ENCODE measurements at regions not wholly inside any gene's neighbourhood (a gene's known extent, or its start where the extent isn't known, plus 50 kb on each side); places are given as distances from the start of the nearest gene placed in this dataset.

DNA sequence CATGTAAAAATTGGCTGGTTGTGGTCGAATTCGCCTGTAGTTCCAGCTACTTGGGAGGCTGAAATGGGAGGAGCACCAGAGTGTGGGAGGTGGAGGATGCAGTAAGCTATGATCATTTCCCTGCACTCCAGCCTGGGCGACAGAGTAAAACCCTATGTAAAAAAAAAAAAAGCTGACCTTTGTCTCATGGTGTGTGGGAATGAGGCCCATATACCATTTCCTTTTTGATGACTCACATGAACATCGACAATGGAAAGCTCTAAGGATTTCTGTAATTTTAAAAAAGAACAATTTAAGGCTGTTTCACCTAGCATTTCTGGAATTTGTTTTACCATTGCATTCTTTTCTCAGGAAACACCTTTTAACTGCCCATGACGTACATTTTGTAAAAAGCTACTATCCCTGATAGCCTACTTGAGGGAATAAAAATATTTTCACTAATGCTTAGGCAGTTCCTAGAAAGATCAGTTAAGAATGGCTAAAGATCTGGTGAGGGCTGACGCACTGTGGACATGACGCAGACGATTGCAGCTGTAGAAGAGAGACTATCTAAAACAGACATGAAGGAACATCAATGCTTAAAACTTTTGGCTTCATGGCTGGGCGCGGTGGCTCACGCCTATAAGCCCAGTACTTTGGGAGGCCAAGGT lies 400.6 kb upstream of the IGFBP3 start:
- TF ChIP-seq, protein P1, sequence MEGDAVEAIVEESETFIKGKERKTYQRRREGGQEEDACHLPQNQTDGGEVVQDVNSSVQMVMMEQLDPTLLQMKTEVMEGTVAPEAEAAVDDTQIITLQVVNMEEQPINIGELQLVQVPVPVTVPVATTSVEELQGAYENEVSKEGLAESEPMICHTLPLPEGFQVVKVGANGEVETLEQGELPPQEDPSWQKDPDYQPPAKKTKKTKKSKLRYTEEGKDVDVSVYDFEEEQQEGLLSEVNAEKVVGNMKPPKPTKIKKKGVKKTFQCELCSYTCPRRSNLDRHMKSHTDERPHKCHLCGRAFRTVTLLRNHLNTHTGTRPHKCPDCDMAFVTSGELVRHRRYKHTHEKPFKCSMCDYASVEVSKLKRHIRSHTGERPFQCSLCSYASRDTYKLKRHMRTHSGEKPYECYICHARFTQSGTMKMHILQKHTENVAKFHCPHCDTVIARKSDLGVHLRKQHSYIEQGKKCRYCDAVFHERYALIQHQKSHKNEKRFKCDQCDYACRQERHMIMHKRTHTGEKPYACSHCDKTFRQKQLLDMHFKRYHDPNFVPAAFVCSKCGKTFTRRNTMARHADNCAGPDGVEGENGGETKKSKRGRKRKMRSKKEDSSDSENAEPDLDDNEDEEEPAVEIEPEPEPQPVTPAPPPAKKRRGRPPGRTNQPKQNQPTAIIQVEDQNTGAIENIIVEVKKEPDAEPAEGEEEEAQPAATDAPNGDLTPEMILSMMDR (IDR thresholded peaks at IDR 0.05) = no peak
- TF ChIP-seq POLR2A (IDR thresholded peaks at IDR 0.05) (no peak), POLR2AphosphoS5 (IDR thresholded peaks at IDR 0.05) (no peak)
